ENCODE measurements at regions not wholly inside any gene's neighbourhood (a gene's known extent, or its start where the extent isn't known, plus 50 kb on each side); places are given as distances from the start of the nearest gene placed in this dataset.

DNA sequence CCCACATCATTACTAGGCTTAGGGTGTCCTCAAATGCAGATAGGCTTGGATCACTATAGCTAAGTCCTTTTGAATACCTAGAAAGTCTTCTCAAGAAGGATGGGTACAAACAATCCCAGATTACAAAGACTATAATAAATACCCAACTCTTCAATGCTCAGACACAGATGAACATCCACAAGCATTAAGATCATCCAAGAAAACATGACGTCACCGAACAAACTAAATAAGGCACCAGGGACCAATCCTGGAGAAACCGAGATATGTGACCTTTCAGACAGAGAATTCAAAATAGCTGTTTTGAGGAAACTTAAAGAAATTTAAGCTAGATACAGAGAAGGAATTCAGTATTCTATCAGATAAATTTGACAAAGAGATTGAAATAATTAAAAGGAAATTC lies 108.0 kb upstream of the PLPP4 start:
- Histone ChIP-seq H3K4me3 (no peak overlapping the region), H3K27me3 (peaks cover 0 to 6% of the 10 kb centered on the region in 2 donors), H3K4me1 (no peaks in the 10 kb centered on the region), H3K36me3 (no peaks in the 10 kb centered on the region), H3K27ac (no peak overlapping the region), H3K9me3 (no peaks in the 10 kb centered on the region)
- TF ChIP-seq CTCF (IDR thresholded peaks at IDR 0.05) = no peak
- intact Hi-C loops (cut with DNase I; ENCODE audit: low total_unique reads) = no loop called here
- DNase-seq = no peak

DNA sequence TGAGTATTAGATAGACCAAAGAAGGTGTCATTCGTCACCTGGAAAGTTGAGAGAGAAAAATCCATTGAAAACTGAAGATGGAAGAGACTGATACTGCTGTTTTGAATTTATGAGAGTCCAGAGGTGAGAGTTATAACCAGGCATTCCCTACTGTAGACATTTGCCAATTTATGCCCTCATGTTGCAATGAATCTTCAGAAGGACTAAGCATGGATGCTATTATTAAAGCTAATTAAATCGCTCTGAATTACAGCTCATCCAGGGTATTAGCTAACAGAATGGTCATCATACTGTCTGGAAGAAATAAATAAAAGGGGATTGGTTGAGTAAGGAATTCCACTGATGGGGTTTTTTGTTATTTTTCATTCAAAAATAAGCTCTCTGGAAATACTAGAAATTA lies 101.6 kb upstream of the PLPP4 start:
- intact Hi-C loops (cut with DNase I; ENCODE audit: low total_unique reads) = no loop called here
- TF ChIP-seq CTCF (IDR thresholded peaks at IDR 0.05) = no peak
- DNase-seq = no peak

GRCh38 chr10:120360571-120360970 lies 96.5 kb upstream of the PLPP4 start:
- no peaks in the 10 kb centered on the region for H3K27me3 ChIP-seq

More for the DNA sequence above, 101.6 kb upstream of the PLPP4 start:
- Histone ChIP-seq H3K4me1 (no peaks in the 10 kb centered on the region), H3K27me3 (no peaks in the 10 kb centered on the region), H3K4me3 (no peak overlapping the region), H3K36me3 (no peaks in the 10 kb centered on the region), H3K9me3 (no peaks in the 10 kb centered on the region), H3K27ac (no peak overlapping the region)

GRCh38 chr10:120365872-120366271 lies 91.2 kb upstream of the PLPP4 start:
- no peak overlapping the region for H3K27ac ChIP-seq
- no peak for DNase-seq
- no peaks in the 10 kb centered on the region for H3K4me1 ChIP-seq
- H3K27me3 ChIP-seq = no peaks in the 10 kb centered on the region
- no peaks in the 10 kb centered on the region for H3K9me3 ChIP-seq
- H3K4me3 ChIP-seq = no peak overlapping the region
- no peak for TF ChIP-seq CTCF (IDR thresholded peaks at IDR 0.05)
- intact Hi-C loops (cut with DNase I; ENCODE audit: low total_unique reads) = no loop called here
- no peaks in the 10 kb centered on the region for H3K36me3 ChIP-seq

More at GRCh38 chr10:120360571-120360970, 96.5 kb upstream of the PLPP4 start:
- Histone ChIP-seq H3K9me3 (no peaks in the 10 kb centered on the region), H3K4me1 (no peaks in the 10 kb centered on the region), H3K4me3 (no peak overlapping the region), H3K36me3 (no peaks in the 10 kb centered on the region), H3K27ac (no peak overlapping the region)
- DNase-seq = no peak
- intact Hi-C loops (cut with DNase I; ENCODE audit: low total_unique reads) = no loop called here
- no peak for TF ChIP-seq CTCF (IDR thresholded peaks at IDR 0.05)

- Histone ChIP-seq H3K27me3 (no peaks in the 10 kb centered on the region), H3K36me3 (no peaks in the 10 kb centered on the region), H3K4me1 (no peaks in the 10 kb centered on the region), H3K9me3 (no peaks in the 10 kb centered on the region), H3K4me3 (no peak overlapping the region), H3K27ac (no peak overlapping the region)
- TF ChIP-seq CTCF (IDR thresholded peaks at IDR 0.05) = no peak
- no peak for DNase-seq
- intact Hi-C loops (cut with DNase I; ENCODE audit: low total_unique reads) = no loop called here
Observed at GRCh38 chr10:120367341-120367740, 89.7 kb upstream of the PLPP4 start.

- Histone ChIP-seq H3K27me3 (no peaks in the 10 kb centered on the region), H3K27ac (no peak overlapping the region), H3K36me3 (no peaks in the 10 kb centered on the region), H3K4me1 (no peaks in the 10 kb centered on the region), H3K4me3 (no peak overlapping the region), H3K9me3 (no peaks in the 10 kb centered on the region)
- intact Hi-C loops (cut with DNase I; ENCODE audit: low total_unique reads) = no loop called here
- no peak for TF ChIP-seq CTCF (IDR thresholded peaks at IDR 0.05)
- DNase-seq = no peak
Observed at GRCh38 chr10:120368338-120368737, 88.7 kb upstream of the PLPP4 start.

Data from tibial artery (tissue), 4 donors.